Kidney (tissue), 13 donors: ENCODE measurements at regions not wholly inside any gene's neighbourhood (a gene's known extent, or its start where the extent isn't known, plus 50 kb on each side); places are given as distances from the start of the nearest gene placed in this dataset.

Experiments used
- DNase-seq, 5 donors: peaks; one replicate each; pipeline ENCODE4 v3.0.0-alpha.2; 2013 to 2020
- FAIRE-seq: peaks from 2 replicates; lab custom pipeline; 2012; peaks lifted over from hg19 to GRCh38; lab: Jason Lieb, UNC
- H3K27ac ChIP-seq, 2 donors: one replicate each; pipeline ENCODE4 v1.7.0; 2013; ENCODE audit warnings: low read depth in 2 of 2, low read length in 2 of 2, inconsistent platforms in 1 of 2
- H3K27me3 ChIP-seq: one replicate; pipeline ENCODE4 v1.7.1; 2013; ENCODE audit warnings: low read length, inconsistent platforms; ENCODE audit not compliant: control insufficient read depth, insufficient read depth
- H3K36me3 ChIP-seq, 3 donors: one replicate each; pipeline versions ENCODE4 v1.7.0 to v1.7.1; 2013; ENCODE audit warnings: low read length in 3 of 3, control low read depth in 1 of 3, inconsistent platforms in 1 of 3; ENCODE audit not compliant: insufficient read depth in 3 of 3, control insufficient read depth in 2 of 3
- H3K4me1 ChIP-seq, 3 donors: one replicate each; pipeline versions ENCODE4 v1.7.0 to v1.7.1; 2013; ENCODE audit warnings: low read length in 3 of 3, inconsistent platforms in 1 of 3, low read depth in 1 of 3; ENCODE audit not compliant: control insufficient read depth in 2 of 3, insufficient read depth in 2 of 3
- H3K4me3 ChIP-seq, 3 donors: one replicate each; pipeline versions ENCODE4 v1.7.0 to v1.8.1; 2013; ENCODE audit warnings: low read length in 3 of 3, control low read depth in 1 of 3, inconsistent platforms in 1 of 3
- H3K9ac ChIP-seq, 3 donors: one replicate each; pipeline versions ENCODE4 v1.7.0 to v1.7.1; 2013; ENCODE audit warnings: low read length in 3 of 3, control low read depth in 1 of 3, inconsistent platforms in 1 of 3
- H3K9me3 ChIP-seq, 3 donors: one replicate each; pipeline versions ENCODE4 v1.7.0 to v1.7.1; 2013; ENCODE audit warnings: low read length in 3 of 3, control low read depth in 1 of 3, inconsistent platforms in 1 of 3; ENCODE audit not compliant: control insufficient read depth in 2 of 3, insufficient read depth in 1 of 3
- CTCF ChIP-seq: IDR thresholded peaks from 3 replicates; pipeline ENCODE4 v1.5.1; 2012; ENCODE audit warnings: mild to moderate bottlenecking, moderate library complexity, borderline replicate concordance; ENCODE audit not compliant: insufficient read depth; ENCODE audit errors: extremely low read depth
- intact Hi-C: fragments of 100-400 bp; cut with DNase I; formaldehyde crosslinking; loops from one replicate; pipeline ENCODE4 v1.11.1; 2022
- donor health status: control.
- donor health status: control.
- donor health status: control.
- donor health status: control.
- donor health status: control.
- donor health status: DM: yes; HTN: yes; CAD: no.
- donor health status: Normal renal cell carcinoma (clear cell type).

- Histone ChIP-seq H3K27me3 (no peaks in the 10 kb centered on the region), H3K9ac (no peak overlapping the region), H3K4me1 (no peaks in the 10 kb centered on the region), H3K9me3 (no peaks in the 10 kb centered on the region), H3K36me3 (no peaks in the 10 kb centered on the region), H3K27ac (no peak overlapping the region), H3K4me3 (no peak overlapping the region)
- TF ChIP-seq CTCF, result no peak
- intact Hi-C loops, result no loop called here
- FAIRE-seq (no peak), DNase-seq (no peak)
Observed at GRCh38 chr1:34619256-34619655, 135.6 kb upstream of the GJB5 start.

GRCh38 chr1:34621916-34622315, 132.9 kb upstream of the GJB5 start:
- intact Hi-C loops, result no loop called here
- Histone ChIP-seq H3K9ac (no peak overlapping the region), H3K27me3 (no peaks in the 10 kb centered on the region), H3K36me3 (no peaks in the 10 kb centered on the region), H3K4me1 (no peaks in the 10 kb centered on the region), H3K4me3 (no peak overlapping the region), H3K9me3 (no peaks in the 10 kb centered on the region), H3K27ac (no peak overlapping the region)
- TF ChIP-seq CTCF, result no peak
- FAIRE-seq, result no peak
- DNase-seq, result no peak

- H3K9me3 ChIP-seq, result no peaks in the 10 kb centered on the region
- H3K27me3 ChIP-seq, result no peaks in the 10 kb centered on the region
- H3K27ac ChIP-seq, result no peak overlapping the region
- no peak overlapping the region for H3K9ac ChIP-seq
- FAIRE-seq, result no peak
- intact Hi-C loops, result no loop called here
- DNase-seq, result no peak
- H3K4me3 ChIP-seq, result no peak overlapping the region
- H3K4me1 ChIP-seq, result no peaks in the 10 kb centered on the region
- H3K36me3 ChIP-seq, result no peaks in the 10 kb centered on the region
- no peak for TF ChIP-seq CTCF
Observed at GRCh38 chr1:34625521-34626015, 129.3 kb upstream of the GJB5 start.
